ENCODE measurements at regions not wholly inside any gene's neighbourhood (a gene's known extent, or its start where the extent isn't known, plus 50 kb on each side); places are given as distances from the start of the nearest gene placed in this dataset.

GRCh38 chr5:166810721-166811120, 1480.7 kb upstream of the WWC1 start:
- H3K4me2 ChIP-seq (ENCODE audit: low read length): no peak overlapping the region

GRCh38 chr5:166823360-166823759, 1468.1 kb upstream of the WWC1 start:
- no peaks in the 10 kb centered on the region for H3F3A ChIP-seq (ENCODE audit: insufficient read depth, low read length, poor library complexity, severe bottlenecking)
- H3K9me2 ChIP-seq (ENCODE audit: insufficient read depth, low read length): no peaks in the 10 kb centered on the region
- no peaks in the 10 kb centered on the region for H3K27me3 ChIP-seq (ENCODE audit: insufficient read depth, low read depth, low read length)
- TF ChIP-seq TAF1 (IDR thresholded peaks at IDR 0.05; ENCODE audit: low read depth): no peak
- TF ChIP-seq CTCF (IDR thresholded peaks at IDR 0.05; ENCODE audit: poor library complexity, severe bottlenecking): no peak
- TF ChIP-seq SMC3 (conservative IDR thresholded peaks at IDR 0.05; ENCODE audit: poor library complexity): no peak
- no peak for TF ChIP-seq POLR2AphosphoS5 (IDR thresholded peaks at IDR 0.05)
- H3K79me2 ChIP-seq (replicated peaks; ENCODE audit: insufficient read depth, low read length): no peaks in the 10 kb centered on the region
- H2AFZ ChIP-seq (ENCODE audit: low read depth, low read length): no peak overlapping the region
- H4K20me1 ChIP-seq (ENCODE audit: insufficient read depth): no peaks in the 10 kb centered on the region
- no peaks in the 10 kb centered on the region for H3K36me3 ChIP-seq (ENCODE audit: insufficient read depth, low read length)
- no peak overlapping the region for H3K4me3 ChIP-seq (ENCODE audit: low read length)
- H3K27ac ChIP-seq (ENCODE audit: low read length): no peak overlapping the region
- H3K4me2 ChIP-seq (ENCODE audit: low read length): no peak overlapping the region
- H3K9me3 ChIP-seq (ENCODE audit: low read length): no peaks in the 10 kb centered on the region
- H3K9ac ChIP-seq (ENCODE audit: low read length): no peak overlapping the region

More at GRCh38 chr5:166810721-166811120, 1480.7 kb upstream of the WWC1 start:
- no peaks in the 10 kb centered on the region for H3K9me3 ChIP-seq (ENCODE audit: low read length)
- H3K27me3 ChIP-seq (ENCODE audit: insufficient read depth, low read depth, low read length): no peaks in the 10 kb centered on the region
- H2AFZ ChIP-seq (ENCODE audit: low read depth, low read length): no peak overlapping the region
- H3K9ac ChIP-seq (ENCODE audit: low read length): no peak overlapping the region
- no peaks in the 10 kb centered on the region for H3K9me2 ChIP-seq (ENCODE audit: insufficient read depth, low read length)
- H3F3A ChIP-seq (ENCODE audit: insufficient read depth, low read length, poor library complexity, severe bottlenecking): no peaks in the 10 kb centered on the region
- no peak for TF ChIP-seq POLR2AphosphoS5 (IDR thresholded peaks at IDR 0.05)
- TF ChIP-seq EP300 (conservative IDR thresholded peaks at IDR 0.05; ENCODE audit: poor library complexity, severe bottlenecking): no peak
- TF ChIP-seq REST (IDR thresholded peaks at IDR 0.05; ENCODE audit: borderline replicate concordance): no peak
- TF ChIP-seq EZH2 (IDR thresholded peaks at IDR 0.05; ENCODE audit: borderline replicate concordance, insufficient read depth, low read length, poor library complexity, severe bottlenecking): no peak
- TF ChIP-seq TAF1 (IDR thresholded peaks at IDR 0.05; ENCODE audit: low read depth): no peak
- no peak for TF ChIP-seq MXI1 (conservative IDR thresholded peaks at IDR 0.05; ENCODE audit: poor library complexity, severe bottlenecking)
- TF ChIP-seq RAD21 (conservative IDR thresholded peaks at IDR 0.05): no peak
- H3K27ac ChIP-seq (ENCODE audit: low read length): no peak overlapping the region
- no peaks in the 10 kb centered on the region for H3K36me3 ChIP-seq (ENCODE audit: insufficient read depth, low read length)
- no peaks in the 10 kb centered on the region for H4K20me1 ChIP-seq (ENCODE audit: insufficient read depth)
- H3K79me2 ChIP-seq (replicated peaks; ENCODE audit: insufficient read depth, low read length): no peaks in the 10 kb centered on the region
- no peak overlapping the region for H3K4me3 ChIP-seq (ENCODE audit: low read length)

- H4K20me1 ChIP-seq (ENCODE audit: insufficient read depth): no peaks in the 10 kb centered on the region
These were observed 1457.2 kb upstream of the WWC1 start for GRCh38 chr5:166834246-166834645.

More at GRCh38 chr5:166834246-166834645, 1457.2 kb upstream of the WWC1 start:
- H2AFZ ChIP-seq (ENCODE audit: low read depth, low read length): no peak overlapping the region
- no peak overlapping the region for H3K4me3 ChIP-seq (ENCODE audit: low read length)
- no peaks in the 10 kb centered on the region for H3F3A ChIP-seq (ENCODE audit: insufficient read depth, low read length, poor library complexity, severe bottlenecking)
- no peaks in the 10 kb centered on the region for H3K27me3 ChIP-seq (ENCODE audit: insufficient read depth, low read depth, low read length)
- no peak overlapping the region for H3K9ac ChIP-seq (ENCODE audit: low read length)
- H3K9me3 ChIP-seq (ENCODE audit: low read length): no peaks in the 10 kb centered on the region
- H3K79me2 ChIP-seq (replicated peaks; ENCODE audit: insufficient read depth, low read length): no peaks in the 10 kb centered on the region
- TF ChIP-seq POLR2AphosphoS5 (IDR thresholded peaks at IDR 0.05): no peak
- TF ChIP-seq CTCF (IDR thresholded peaks at IDR 0.05; ENCODE audit: poor library complexity, severe bottlenecking): no peak
- no peak for TF ChIP-seq EP300 (conservative IDR thresholded peaks at IDR 0.05; ENCODE audit: poor library complexity, severe bottlenecking)
- TF ChIP-seq RAD21 (conservative IDR thresholded peaks at IDR 0.05): no peak
- no peak for TF ChIP-seq TAF1 (IDR thresholded peaks at IDR 0.05; ENCODE audit: low read depth)
- TF ChIP-seq EZH2 (IDR thresholded peaks at IDR 0.05; ENCODE audit: borderline replicate concordance, insufficient read depth, low read length, poor library complexity, severe bottlenecking): no peak
- no peak for TF ChIP-seq SMC3 (conservative IDR thresholded peaks at IDR 0.05; ENCODE audit: poor library complexity)
- no peak for TF ChIP-seq MXI1 (conservative IDR thresholded peaks at IDR 0.05; ENCODE audit: poor library complexity, severe bottlenecking)
- TF ChIP-seq REST (IDR thresholded peaks at IDR 0.05; ENCODE audit: borderline replicate concordance): no peak
- no peaks in the 10 kb centered on the region for H3K36me3 ChIP-seq (ENCODE audit: insufficient read depth, low read length)
- H3K4me2 ChIP-seq (ENCODE audit: low read length): no peak overlapping the region
- no peaks in the 10 kb centered on the region for H3K9me2 ChIP-seq (ENCODE audit: insufficient read depth, low read length)
- no peak overlapping the region for H3K27ac ChIP-seq (ENCODE audit: low read length)
